ENCODE measurements at regions not wholly inside any gene's neighbourhood (a gene's known extent, or its start where the extent isn't known, plus 50 kb on each side); places are given as distances from the start of the nearest gene placed in this dataset.

DNA sequence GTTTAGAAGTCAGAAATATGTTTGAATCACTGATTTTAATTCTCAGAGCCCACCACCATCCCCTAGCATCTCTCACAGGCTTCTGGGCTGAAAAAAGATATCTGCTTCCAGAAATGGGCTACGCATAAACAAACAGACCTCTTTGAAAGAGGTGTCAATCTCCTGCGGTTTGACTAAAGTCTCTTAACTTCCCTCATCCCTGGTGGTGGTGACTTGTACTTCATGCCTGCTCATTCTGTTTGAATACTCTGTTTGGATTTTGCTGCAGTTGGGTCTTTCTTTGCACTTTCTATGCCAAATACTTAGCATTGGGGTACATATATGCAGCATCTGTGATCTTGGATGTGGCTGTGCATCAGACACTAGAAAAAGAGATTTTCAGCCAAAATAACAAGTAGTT lies 157.2 kb upstream of the ATP10B start:
- no peak for TF ChIP-seq CTCF (IDR thresholded peaks at IDR 0.05; ENCODE audit: poor library complexity)
- TF ChIP-seq EZH2phosphoT487 (IDR thresholded peaks at IDR 0.05; ENCODE audit: low read depth, severe bottlenecking, unreplicated experiment), result no peak
- TF ChIP-seq EZH2 (IDR thresholded peaks at IDR 0.05; ENCODE audit: borderline replicate concordance), result no peak
